Suprapubic skin (tissue), 4 donors: ENCODE measurements at regions not wholly inside any gene's neighbourhood (a gene's known extent, or its start where the extent isn't known, plus 50 kb on each side); places are given as distances from the start of the nearest gene placed in this dataset.

Source experiments
- DNase-seq, 2 donors: peaks; one replicate each; pipeline ENCODE4 v3.0.0-alpha.2; 2019; ENCODE audit warnings: low spot score in 2 of 2
- H3K27ac ChIP-seq: fragments of 200-600 bp; sonication (generic); one replicate; pipeline ENCODE4 v1.5.1; 2019
- H3K27me3 ChIP-seq: fragments of 200-600 bp; sonication (generic); one replicate; pipeline ENCODE4 v1.5.1; 2019
- H3K36me3 ChIP-seq: fragments of 200-600 bp; sonication (generic); one replicate; pipeline ENCODE4 v1.5.1; 2019
- H3K4me1 ChIP-seq: fragments of 200-600 bp; sonication (generic); one replicate; pipeline ENCODE4 v1.5.1; 2019
- H3K4me3 ChIP-seq: fragments of 200-600 bp; sonication (generic); one replicate; pipeline ENCODE4 v1.5.1; 2019; ENCODE audit warnings: mild to moderate bottlenecking
- H3K9me3 ChIP-seq: fragments of 200-600 bp; sonication (generic); one replicate; pipeline ENCODE4 v1.5.1; 2019
- CTCF ChIP-seq, 2 donors: fragments of 200-600 bp in 1 of 2; fragments of 450-650 bp in 1 of 2; sonication (generic) in 1 of 2; IDR thresholded peaks; one replicate each; pipeline ENCODE4 v1.5.1; 2016 to 2019; ENCODE audit warnings: antibody characterized with exemption in 2 of 2, mild to moderate bottlenecking in 1 of 2, moderate library complexity in 1 of 2
- EP300 ChIP-seq: sonication (generic); formaldehyde crosslinking; IDR thresholded peaks from one replicate; pipeline ENCODE4 v1.6.1; 2017; ENCODE audit warnings: antibody characterized with exemption
- POLR2A ChIP-seq, 2 donors: fragments of 450-650 bp; IDR thresholded peaks; one replicate each; pipeline ENCODE4 v1.6.1; 2017; ENCODE audit warnings: antibody characterized with exemption in 2 of 2, mild to moderate bottlenecking in 2 of 2, moderate library complexity in 2 of 2
- POLR2AphosphoS5 ChIP-seq, 3 donors: sonication (generic); formaldehyde crosslinking; IDR thresholded peaks; one replicate each; pipeline ENCODE4 v1.6.1; 2017; ENCODE audit warnings: antibody characterized with exemption in 3 of 3
- WGBS: methylation state at CpG from one replicate; pipeline ENCODE4 v1.1.5; 2018; 5-methylcytosine and 5-hydroxymethylcytosine counted together

GRCh38 chr18:2302628-2303516, 268.4 kb downstream of the METTL4 start:
- no peaks in the 10 kb centered on the region for H3K27me3 ChIP-seq
- H3K9me3 ChIP-seq: no peaks in the 10 kb centered on the region
- H3K4me3 ChIP-seq: no peak overlapping the region
- no peak for TF ChIP-seq CTCF (IDR thresholded peaks at IDR 0.05)
- no peak for TF ChIP-seq POLR2A (IDR thresholded peaks at IDR 0.05)
- TF ChIP-seq EP300: no peak
- no peak for TF ChIP-seq POLR2AphosphoS5 (IDR thresholded peaks at IDR 0.05)
- no peak for DNase-seq
- H3K27ac ChIP-seq: no peak overlapping the region
- WGBS: 38% methylated on average over 10 of the region's 10 CpGs
- no peaks in the 10 kb centered on the region for H3K4me1 ChIP-seq
- no peaks in the 10 kb centered on the region for H3K36me3 ChIP-seq

GRCh38 chr18:2303517-2304238, 267.6 kb downstream of the METTL4 start:
- Histone ChIP-seq H3K27ac (no peak overlapping the region), H3K9me3 (no peaks in the 10 kb centered on the region), H3K36me3 (no peaks in the 10 kb centered on the region), H3K4me3 (no peak overlapping the region), H3K27me3 (no peaks in the 10 kb centered on the region), H3K4me1 (no peaks in the 10 kb centered on the region)
- TF ChIP-seq EP300 (no peak), CTCF (IDR thresholded peaks at IDR 0.05) (no peak), POLR2AphosphoS5 (IDR thresholded peaks at IDR 0.05) (no peak), POLR2A (IDR thresholded peaks at IDR 0.05) (no peak)
- 77% methylated on average over 3 of the region's 3 CpGs for WGBS
- no peak for DNase-seq

- H3K36me3 ChIP-seq: no peaks in the 10 kb centered on the region
- H3K4me1 ChIP-seq: no peaks in the 10 kb centered on the region
- TF ChIP-seq EP300: no peak
- no peak for TF ChIP-seq CTCF (IDR thresholded peaks at IDR 0.05)
- no peak for TF ChIP-seq POLR2A (IDR thresholded peaks at IDR 0.05)
- no peak for TF ChIP-seq POLR2AphosphoS5 (IDR thresholded peaks at IDR 0.05)
- H3K9me3 ChIP-seq: no peaks in the 10 kb centered on the region
- H3K4me3 ChIP-seq: no peak overlapping the region
- H3K27ac ChIP-seq: no peak overlapping the region
- no peak for DNase-seq
- no peaks in the 10 kb centered on the region for H3K27me3 ChIP-seq
- 34% methylated on average over 2 of the region's 2 CpGs for WGBS
Measured at GRCh38 chr18:2304378-2305175, 266.7 kb downstream of the METTL4 start.

- TF ChIP-seq POLR2AphosphoS5 (IDR thresholded peaks at IDR 0.05) (no peak), CTCF (IDR thresholded peaks at IDR 0.05) (no peak), POLR2A (IDR thresholded peaks at IDR 0.05) (no peak), EP300 (no peak)
- H3K27ac ChIP-seq: no peak overlapping the region
- no peaks in the 10 kb centered on the region for H3K4me1 ChIP-seq
- no peaks in the 10 kb centered on the region for H3K27me3 ChIP-seq
- no peak for DNase-seq
- no peaks in the 10 kb centered on the region for H3K36me3 ChIP-seq
- no peaks in the 10 kb centered on the region for H3K9me3 ChIP-seq
- H3K4me3 ChIP-seq: no peak overlapping the region
Measured at GRCh38 chr18:2306606-2307005, 264.7 kb downstream of the METTL4 start.

GRCh38 chr18:2310886-2311285, 260.4 kb downstream of the METTL4 start:
- Histone ChIP-seq H3K4me3 (no peak overlapping the region), H3K27ac (no peak overlapping the region), H3K9me3 (no peaks in the 10 kb centered on the region), H3K27me3 (no peaks in the 10 kb centered on the region), H3K4me1 (no peaks in the 10 kb centered on the region), H3K36me3 (no peaks in the 10 kb centered on the region)
- WGBS: 93% methylated on average over 9 of the region's 9 CpGs
- no peak for DNase-seq
- TF ChIP-seq POLR2A (IDR thresholded peaks at IDR 0.05) (no peak), EP300 (no peak), POLR2AphosphoS5 (IDR thresholded peaks at IDR 0.05) (no peak), CTCF (IDR thresholded peaks at IDR 0.05) (no peak)
